LNCAP (cell line): ENCODE measurements at regions not wholly inside any gene's neighbourhood (a gene's known extent, or its start where the extent isn't known, plus 50 kb on each side); places are given as distances from the start of the nearest gene placed in this dataset.

Source experiments
- TF ChIP-seq, protein P1 (sequence below): fragments of 450-650 bp; IDR thresholded peaks from 2 replicates; pipeline ENCODE4 v1.5.1; 2017; ENCODE audit warnings: mild to moderate bottlenecking

- TF ChIP-seq, protein P1, sequence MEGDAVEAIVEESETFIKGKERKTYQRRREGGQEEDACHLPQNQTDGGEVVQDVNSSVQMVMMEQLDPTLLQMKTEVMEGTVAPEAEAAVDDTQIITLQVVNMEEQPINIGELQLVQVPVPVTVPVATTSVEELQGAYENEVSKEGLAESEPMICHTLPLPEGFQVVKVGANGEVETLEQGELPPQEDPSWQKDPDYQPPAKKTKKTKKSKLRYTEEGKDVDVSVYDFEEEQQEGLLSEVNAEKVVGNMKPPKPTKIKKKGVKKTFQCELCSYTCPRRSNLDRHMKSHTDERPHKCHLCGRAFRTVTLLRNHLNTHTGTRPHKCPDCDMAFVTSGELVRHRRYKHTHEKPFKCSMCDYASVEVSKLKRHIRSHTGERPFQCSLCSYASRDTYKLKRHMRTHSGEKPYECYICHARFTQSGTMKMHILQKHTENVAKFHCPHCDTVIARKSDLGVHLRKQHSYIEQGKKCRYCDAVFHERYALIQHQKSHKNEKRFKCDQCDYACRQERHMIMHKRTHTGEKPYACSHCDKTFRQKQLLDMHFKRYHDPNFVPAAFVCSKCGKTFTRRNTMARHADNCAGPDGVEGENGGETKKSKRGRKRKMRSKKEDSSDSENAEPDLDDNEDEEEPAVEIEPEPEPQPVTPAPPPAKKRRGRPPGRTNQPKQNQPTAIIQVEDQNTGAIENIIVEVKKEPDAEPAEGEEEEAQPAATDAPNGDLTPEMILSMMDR = no peak
These were observed 1396.9 kb upstream of the IGFBP7 start for GRCh38 chr4:58507079-58507478.

DNA sequence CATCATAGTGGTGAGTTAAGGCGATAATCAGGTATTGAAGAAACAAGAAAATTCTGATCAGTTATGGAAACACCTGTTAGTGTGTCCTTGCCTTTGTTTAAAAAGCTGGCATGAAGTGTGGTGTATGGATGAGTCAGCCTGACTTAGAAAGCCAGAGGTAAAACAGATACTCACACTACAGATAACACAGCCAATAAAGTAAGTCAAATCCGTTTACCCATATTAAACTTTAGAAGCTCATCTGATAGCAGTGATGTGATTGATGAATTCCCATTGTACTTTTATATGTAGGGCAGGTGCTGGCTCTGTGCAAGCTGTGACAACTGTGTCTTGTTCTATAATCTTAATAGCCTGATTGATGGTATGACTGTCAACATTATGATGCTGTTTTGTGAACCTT, 1392.7 kb upstream of the IGFBP7 start:
- TF ChIP-seq, protein P1 = no peak

- TF ChIP-seq, protein P1 = no peak
These were observed 1389.0 kb upstream of the IGFBP7 start for GRCh38 chr4:58499182-58499581.

- TF ChIP-seq, protein P1 = no peak
These were observed 1381.4 kb upstream of the IGFBP7 start for GRCh38 chr4:58491620-58492019.

GRCh38 chr4:58477950-58478349, 1367.8 kb upstream of the IGFBP7 start:
- TF ChIP-seq, protein P1 = no peak

DNA sequence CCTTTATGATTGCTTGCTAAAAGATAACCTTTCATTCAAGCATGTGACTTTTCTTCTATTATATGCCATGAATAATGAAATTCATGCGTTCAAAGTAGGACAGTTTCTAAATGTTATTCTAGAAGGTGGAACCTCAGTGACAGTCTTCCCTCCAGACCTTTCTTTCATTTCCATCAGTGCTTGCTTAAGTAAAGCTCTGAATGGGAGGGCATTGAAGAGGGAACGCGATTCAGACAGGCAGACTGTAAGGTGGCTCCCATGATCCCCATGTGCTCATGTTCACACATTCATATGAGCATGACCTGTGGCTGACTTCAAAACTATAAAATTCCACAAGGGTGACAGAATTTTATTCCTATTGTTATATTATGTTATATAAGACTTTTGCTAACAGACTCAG, 1367.3 kb upstream of the IGFBP7 start:
- TF ChIP-seq, protein P1 = no peak

GRCh38 chr4:58475097-58475496, 1364.9 kb upstream of the IGFBP7 start:
- TF ChIP-seq, protein P1 = no peak

GRCh38 chr4:58465031-58465430, 1354.8 kb upstream of the IGFBP7 start:
- TF ChIP-seq, protein P1 = no peak
